ENCODE measurements at regions not wholly inside any gene's neighbourhood (a gene's known extent, or its start where the extent isn't known, plus 50 kb on each side); places are given as distances from the start of the nearest gene placed in this dataset.
A peak's percentile ranks its signal among the peaks of the same experiment; 100 is the strongest.
"Not testable (repeated sequence)": the region's sequence is repeated elsewhere in the genome, so short reads cannot be mapped to it uniquely, and the experiment has no call there.

DNA sequence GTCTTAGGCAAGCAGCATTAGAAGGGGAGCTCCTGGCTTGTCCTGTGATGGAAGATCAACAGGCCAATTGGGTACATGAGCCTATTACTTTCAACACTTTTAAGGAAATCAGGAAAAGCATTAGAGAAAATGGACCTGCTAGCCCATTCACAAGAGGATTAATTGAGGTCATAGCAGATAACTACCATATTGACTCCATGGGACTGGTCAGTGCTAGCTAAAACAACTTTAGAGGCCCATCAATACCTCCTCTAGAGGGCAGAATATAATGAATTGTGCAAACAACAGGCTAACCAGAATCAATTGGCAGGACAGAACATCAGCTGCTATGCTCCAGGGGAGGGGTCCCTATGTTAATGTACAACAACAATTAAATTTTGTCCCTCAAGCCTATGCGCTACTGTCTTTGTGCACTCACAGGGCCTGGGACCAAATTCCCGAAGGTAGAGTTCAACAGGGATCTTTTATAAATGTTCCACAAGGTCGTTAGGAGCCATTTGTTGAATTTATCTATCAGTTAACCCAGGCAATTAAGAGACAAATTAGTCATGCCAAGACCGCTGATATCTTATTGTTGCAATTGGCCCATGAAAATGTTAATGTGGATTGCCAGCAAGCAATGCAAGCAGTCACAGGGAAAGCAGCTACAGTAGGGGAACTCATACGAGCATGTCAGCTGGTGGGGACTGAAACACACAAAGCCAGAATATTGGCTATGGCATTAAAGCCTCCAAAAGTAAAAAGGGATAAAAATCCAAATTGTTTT, 106.6 kb upstream of the BTN3A2 start:
- FAIRE-seq = no peak
- DNase-seq (ENCODE audit: low spot score) = no peak

DNA sequence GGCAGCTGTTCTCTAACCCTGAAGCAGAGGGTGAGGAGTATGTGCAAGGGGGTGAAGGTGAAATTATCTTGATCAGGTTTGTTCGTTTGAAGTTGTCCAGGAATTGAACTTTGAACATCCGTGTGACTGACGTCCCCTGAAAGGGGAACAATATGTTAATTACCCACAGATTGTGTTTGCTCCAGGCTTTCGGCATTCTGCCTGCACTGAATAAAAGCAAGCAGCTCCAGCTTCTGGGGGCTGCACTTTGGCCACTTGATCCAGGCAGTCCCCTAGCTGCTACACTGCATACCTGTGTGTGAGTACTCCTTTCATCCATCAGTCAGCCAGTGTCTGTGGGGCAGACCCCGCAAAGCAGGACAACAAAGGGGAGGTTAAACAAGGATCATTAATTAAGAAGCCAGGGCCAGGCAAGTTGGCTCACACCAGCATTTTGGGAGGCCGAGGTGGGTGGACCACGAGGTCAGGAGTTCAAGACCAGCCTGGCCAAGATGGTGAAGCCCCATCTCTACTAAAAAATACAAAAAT, 104.8 kb upstream of the BTN3A2 start:
- DNase-seq (ENCODE audit: low spot score) (no peak), FAIRE-seq (no peak)

DNA sequence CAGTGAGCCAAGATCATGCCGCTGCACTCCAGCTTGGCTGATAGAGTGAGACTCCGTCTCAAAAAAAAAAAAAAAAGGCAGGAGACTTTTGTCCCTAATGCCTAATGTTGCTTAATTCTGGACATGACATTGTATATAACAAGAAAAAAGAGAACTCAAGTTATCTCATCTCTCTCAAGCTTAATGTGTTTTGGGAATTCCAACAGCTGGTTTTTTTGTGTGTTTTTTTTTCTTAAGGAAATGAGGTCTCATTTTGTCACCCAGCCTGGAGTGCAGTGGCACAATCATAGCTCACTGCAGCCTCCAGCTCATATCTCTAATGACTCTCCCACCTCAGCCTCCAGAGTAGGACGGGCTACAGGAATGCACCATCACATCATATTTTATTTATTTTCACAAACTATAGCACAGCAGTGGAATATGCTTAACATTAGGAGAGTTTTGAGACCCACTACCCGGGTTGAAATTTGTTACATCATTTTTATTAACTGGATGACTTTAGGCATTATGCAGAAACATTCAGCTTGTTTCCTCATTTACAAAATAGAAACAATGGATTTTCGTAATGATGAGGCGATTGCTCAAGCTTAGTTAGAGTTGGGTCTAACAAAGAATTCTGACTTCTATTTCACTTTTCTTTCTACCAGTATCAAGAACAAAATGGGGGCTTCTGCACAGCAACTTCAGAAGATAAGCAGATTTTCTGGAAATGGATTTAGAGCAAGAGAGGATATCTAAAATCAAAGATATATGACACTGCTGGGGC, 104.1 kb upstream of the BTN3A2 start:
- FAIRE-seq (no peak), DNase-seq (ENCODE audit: low spot score) (no peak)

DNA sequence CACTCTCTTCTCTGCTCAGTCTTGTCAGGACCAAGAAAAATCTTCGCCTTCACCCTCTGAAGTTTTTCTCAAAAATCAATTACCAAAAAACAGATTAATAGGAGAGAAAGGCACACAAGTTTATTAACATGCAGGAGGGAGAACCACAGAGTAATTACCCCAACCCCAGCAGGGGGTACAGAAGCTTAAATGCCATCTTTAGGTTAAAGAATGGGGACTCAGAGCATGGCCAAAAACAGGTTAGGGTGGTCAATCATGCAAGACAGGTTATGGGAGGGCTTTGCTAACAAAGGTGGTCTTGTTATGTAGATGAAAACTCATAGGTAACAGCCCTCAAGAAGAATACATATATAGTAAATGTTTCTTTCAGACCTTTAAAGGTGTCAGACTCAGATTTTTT, 100.5 kb upstream of the BTN3A2 start:
- DNase-seq (ENCODE audit: low spot score) (no peak), FAIRE-seq (no peak)

DNA sequence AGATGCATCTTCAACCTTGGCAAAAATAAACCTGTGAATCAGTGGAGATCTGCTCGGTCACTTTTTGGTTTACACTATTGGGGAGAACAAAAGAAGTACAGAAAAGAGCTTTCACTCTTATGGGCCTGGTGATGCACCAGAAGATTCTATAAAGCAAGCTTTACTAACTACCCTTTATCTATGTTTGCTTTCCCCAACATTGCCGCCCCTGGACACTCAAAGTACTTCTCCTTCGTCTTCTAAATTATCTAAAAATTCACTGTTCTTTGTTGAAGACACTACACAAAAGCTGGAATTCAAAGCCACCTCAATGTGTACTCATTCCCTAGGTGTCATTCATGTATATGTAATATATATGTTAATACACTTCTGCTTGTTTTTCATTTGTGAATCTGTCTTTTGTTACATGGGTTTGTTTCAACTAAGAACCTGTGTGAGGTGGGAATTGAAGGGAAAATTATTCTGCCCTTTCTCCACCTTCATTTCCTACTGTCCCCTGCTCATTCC, 97.9 kb upstream of the BTN3A2 start:
- no peak for DNase-seq (ENCODE audit: low spot score)
- no peak for FAIRE-seq

DNA sequence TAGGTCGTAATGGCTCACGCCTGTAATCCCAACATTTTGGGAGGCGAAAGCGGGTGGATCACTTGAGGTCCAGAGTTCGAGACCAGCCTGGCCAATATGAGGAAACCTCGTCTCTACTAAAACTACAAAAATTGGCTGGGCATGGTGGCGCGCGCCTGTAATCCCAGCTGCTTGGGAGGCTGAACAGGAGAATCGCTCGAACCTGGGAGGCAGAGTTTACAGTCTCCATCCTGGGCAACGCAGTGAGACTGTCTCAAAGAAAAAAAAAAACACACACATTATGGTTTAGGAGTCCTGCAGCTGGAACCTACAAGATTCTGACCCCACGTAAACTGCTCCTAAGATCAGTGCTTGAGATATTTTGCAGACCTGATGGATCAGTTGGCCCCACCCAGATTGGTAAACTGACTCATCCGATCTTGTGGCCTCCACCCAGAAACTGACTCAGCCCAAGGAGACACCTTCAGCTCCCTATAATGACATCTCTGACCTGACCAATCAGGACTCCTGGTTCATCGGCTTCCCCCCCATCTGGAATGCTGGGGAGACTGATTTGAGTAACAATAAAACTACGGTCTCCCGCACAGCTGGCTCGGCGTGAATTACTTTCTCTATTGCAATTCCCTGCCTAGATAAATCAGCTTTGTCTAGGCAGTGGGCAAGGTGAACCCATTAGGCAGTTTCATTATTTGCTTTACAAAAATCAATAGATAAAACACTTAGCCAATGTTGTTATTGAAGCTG, 96.2 kb upstream of the BTN3A2 start:
- DNase-seq (ENCODE audit: low spot score) (peak; percentile 73), FAIRE-seq (peak; percentile 31)

DNA sequence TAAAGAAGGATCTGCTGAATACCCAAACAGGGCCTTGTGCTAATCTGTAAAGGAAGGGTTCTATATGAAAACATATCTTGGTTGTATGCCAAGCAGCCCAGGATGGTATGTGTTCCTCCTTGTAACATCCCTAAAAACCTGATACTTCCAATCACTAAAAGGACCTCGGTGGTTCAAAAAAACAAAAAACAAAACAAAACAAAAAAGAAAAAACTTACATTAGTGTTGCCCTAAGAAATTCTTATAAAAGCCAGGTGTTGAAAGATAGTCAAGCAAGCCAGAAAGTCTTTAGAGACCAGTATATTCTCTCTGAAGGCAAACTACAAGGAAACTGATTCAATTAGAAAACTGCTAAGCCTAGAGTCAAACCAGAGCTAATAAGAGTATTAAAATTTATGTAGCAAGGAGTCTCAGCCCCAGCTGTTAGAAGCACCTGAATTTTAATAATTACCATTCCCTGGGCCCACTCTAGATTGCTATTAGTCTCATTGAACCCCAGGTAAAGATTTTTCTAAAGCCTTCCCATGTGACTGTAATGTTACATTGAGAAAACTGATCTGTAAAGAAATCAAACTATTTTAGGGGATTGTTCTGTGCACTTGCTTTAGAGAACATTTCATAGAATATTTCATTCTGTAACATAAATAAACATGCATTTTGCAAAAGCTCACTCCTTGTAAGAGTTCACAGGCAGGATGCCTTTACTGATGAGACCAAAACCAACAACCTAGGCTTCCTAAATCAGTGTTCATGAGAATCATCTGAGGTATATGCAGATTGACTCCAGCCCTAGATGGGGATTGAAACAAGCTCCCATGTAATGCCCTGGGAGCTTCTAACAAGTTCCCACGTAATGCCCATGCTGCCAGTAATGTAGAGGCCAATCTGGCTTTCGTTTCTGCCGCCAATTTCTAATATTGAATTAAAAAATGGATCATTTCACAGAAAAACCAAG, 95.2 kb upstream of the BTN3A2 start:
- DNase-seq (ENCODE audit: low spot score) (peak; percentile 26), FAIRE-seq (no peak)

DNA sequence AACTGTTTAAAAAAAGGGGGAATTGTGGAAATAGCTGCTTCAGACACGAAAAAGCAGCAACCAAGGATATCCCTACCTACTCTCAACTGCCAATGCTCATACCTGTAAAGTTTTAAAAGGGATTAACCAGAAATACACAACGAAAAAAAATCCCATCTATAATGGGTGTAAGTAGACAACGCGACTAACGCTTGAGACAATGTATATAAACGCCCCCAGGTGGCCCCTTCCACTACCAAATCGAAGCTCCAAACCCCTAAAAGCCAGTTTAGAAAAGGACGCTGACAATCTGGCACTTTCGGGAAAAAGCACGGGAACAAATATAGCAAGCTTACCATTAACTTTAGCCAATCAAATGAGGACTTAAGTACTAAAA, 94.5 kb upstream of the BTN3A2 start:
- no peak for DNase-seq (ENCODE audit: low spot score)
- no peak for FAIRE-seq

DNA sequence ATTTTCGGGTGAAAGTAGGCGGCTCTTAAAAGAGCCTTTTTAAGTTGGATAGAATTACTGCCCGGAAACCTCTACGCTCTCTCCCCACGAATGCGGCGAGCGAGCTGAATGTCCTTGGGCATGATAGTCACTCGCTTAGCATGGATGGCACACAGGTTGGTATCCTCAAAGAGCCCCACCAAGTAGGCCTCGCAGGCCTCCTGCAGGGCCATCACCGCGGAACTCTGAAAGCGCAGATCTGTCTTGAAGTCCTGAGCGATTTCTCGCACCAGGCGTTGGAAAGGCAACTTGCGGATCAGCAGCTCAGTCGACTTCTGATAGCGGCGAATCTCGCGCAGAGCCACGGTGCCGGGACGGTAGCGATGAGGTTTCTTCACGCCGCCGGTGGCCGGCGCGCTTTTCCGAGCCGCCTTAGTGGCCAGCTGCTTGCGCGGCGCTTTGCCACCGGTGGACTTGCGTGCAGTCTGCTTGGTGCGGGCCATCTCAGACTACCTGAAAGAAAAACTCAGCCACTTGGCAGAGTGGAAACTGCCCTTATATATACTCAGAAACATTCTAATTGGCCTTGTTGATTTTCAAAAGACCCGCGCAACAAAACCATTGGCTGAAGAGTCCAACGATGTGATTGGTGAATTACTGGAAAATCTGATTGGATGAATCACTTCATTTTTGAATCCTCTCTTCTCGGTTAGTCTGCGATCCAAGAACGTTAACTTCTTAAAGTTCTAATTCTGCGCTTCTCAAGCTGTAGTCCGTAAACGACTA, 93.9 kb upstream of the BTN3A2 start:
- FAIRE-seq = peak; percentile 45

DNA sequence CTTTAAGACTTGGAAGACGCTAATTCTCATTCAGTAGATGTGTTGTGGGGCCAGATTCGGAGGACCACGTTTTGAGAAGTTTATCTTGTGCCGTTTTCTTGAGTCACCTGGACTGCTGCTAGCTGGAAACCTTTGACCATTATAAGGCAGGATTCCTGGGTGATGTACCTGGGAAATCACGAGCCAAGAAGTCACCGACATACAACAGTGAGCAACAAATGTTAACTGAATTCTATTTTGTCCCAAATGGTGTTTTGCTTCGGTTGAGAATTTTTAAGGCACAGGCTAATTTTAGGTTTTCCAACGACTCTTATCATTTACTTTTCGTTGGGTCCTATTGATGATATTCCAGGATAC, 93.4 kb upstream of the BTN3A2 start:
- DNase-seq (ENCODE audit: low spot score) = no peak
- FAIRE-seq = no peak

More for the DNA sequence above, 93.9 kb upstream of the BTN3A2 start:
- DNase-seq (ENCODE audit: low spot score) = peak; percentile 88

DNA sequence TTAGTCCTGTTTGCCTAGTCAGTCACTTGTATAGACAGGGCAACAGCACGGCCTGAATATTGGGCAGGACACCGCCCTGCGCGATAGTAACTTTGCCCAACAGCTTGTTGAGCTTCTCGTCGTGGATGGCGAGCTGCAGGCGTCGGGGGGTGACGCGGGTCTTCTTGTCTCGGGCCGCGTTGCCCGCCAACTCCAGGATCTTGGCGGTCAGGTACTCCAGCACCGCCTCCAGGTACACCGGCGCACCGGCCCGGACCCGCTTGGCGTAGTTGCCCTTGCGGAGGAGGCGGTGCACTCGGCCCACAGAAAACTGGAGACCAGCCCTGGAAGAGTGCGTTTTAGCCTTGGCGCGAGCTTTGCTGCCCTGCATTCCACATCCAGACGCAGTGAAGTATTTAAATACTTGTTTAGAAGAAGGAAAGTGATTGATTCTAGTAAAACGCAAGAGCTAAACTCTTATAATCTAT, 92.8 kb upstream of the BTN3A2 start:
- DNase-seq (ENCODE audit: low spot score) (no peak), FAIRE-seq (no peak)

DNA sequence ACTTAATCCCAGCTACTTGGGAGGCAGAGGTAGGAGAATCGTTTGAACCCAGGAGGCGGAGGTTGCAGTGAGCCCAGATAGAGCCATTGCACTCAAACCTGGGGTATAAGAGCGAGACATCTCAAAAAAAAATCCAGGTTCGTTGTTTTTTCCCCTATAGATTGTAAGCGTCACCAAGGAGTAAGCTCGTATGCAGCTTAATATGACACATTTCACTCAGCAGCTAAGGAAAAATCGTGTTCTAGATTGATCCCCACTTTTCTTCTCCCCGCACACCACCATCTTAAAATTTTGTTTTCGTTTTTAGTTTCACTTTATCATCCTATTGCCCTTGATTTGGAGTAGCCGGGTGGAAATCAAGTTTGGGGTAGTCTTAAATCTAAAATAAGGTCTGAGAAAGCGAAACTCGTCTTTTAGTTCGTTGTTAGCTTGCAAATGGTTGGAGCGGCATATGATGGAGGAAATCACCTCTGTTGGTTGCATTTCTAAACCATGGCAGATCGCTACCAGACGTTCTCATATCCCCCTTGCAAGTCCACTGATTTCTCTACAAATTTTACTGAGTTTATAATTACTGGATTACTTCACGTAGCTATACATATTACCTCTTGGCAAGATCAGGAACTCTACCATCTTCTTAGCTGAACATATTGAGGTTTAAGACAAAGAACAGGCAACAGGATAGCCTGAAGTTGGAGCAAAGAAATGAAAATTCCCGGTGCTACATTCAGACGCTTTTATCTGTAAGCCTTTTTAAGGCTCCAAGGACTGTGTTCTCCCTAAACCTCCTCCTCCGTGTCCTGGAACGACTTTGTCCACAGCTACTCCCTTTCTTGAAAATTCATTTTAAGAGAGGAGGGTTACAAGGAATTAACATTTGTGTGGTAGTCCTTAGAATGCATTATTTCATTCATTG, 91.1 kb upstream of the BTN3A2 start:
- DNase-seq (ENCODE audit: low spot score) (peak; percentile 15), FAIRE-seq (no peak)

DNA sequence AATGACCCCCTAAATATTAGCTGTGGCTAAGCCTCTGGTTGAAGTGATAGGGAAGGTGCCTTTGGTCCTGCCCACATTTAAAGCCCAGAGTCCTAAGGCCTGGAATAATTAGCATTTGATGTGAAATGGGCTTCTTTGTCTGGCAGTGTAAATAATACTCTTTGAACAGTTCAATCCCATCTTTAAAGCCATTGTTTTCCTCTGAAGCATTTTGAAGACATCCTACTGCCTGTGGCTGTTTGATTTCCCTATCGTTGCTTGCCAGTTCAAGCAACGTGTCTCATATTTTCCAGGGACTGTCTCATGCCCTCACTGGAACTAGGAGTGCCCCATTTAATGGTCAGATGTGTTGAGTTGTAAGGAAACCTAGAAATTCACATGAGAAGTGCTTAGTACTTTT, 89.3 kb upstream of the BTN3A2 start:
- DNase-seq (ENCODE audit: low spot score) = no peak
- FAIRE-seq = no peak

DNA sequence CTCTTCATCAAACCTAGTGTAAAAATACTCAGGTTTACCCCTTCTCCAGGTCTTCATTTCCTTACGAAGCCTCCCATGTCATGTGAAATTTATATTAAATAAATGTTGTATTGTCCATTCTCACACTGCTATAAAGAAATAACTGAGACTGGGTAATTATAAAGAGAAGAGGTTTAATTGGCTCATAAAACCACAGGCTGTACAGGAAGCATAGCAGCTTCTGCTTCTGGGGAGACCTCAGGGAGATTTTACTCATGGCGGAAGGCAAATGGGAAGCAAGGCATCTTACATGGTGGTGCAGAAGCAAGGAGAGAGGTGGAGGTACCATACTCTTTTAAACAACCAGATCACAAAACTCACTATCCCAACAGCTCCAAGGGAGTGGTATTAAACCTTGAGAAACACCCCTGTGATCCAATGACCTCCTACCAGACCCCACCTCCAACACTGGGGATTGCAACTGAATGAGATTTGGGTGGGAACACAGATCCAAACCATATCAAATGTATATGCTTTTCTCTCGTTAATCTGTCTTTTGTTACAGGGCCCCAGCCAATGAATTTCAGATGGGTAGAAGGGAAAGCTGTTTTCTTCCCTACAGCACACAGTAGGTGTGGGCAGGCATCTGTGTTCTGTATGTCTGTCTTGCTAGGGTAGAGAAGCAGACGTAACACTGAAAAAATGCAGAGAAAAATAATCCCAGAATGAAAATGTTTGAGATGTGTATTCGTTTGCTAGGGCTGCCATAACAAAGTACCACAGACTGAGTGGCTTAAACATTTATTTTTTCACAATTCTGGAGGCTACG, 88.0 kb upstream of the BTN3A2 start:
- FAIRE-seq = no peak
- DNase-seq (ENCODE audit: low spot score) = no peak

DNA sequence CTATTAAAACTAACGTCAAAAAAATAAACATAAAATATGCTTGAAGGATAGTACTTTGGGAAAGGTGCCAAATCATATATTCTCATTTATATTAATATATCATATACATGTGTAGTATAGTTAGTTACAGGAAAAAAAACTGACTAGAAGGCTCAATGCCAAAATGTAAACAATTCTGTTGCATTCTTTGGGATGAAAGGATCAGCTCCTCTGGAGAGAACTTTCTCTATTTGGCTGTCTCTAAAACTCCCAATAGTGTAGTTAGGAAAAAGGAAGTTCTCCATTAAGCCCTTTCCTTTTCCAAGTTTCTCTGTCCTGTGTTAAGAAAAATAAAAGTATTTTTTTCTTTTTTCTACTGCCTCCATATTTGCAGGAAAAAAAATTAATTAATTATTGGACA, 86.5 kb upstream of the BTN3A2 start:
- DNase-seq (ENCODE audit: low spot score) (no peak), FAIRE-seq (no peak)

DNA sequence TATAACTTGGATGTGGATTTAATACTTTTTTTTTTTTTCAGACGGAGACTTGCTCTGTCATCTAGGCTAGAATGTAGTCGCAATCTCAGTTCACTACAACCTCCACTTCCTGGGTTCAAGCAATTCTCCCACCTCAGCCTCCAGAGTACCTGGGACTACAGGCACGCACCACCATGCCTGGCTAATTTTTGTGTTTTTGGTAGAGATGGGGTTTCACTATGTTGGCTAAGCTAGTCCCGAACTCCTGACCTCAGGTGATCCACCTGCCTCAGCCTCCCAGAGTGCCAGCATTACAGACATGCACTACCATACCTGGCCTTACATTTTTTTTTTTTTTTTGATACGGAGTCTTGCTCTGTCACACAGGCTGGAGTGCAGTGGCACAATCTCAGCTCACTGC, 85.6 kb upstream of the BTN3A2 start:
- DNase-seq (ENCODE audit: low spot score); FAIRE-seq: not testable (repeated sequence)

DNA sequence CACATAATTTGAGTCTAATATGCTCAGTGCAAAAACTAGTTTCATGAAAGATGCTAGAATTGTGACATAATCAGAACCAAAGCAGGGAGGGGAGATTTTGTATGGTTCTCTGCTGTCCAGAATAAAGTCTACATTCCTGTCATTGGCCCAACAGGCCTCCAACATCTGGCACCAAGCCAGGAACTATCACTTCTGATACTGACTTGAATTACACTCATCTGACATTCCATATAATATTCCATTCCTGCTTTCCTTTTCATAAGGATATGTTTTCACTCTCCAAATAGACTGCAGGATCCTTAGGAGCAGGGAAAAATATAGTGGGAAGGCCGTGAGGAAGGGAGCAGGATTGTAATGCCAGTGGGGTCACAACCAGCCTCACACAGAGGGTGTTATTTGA, 84.6 kb upstream of the BTN3A2 start:
- DNase-seq (ENCODE audit: low spot score) (no peak), FAIRE-seq (no peak)

All from RCC 7860 (cell line).